Esophagus (tissue), 2 donors: ENCODE measurements at regions not wholly inside any gene's neighbourhood (a gene's known extent, or its start where the extent isn't known, plus 50 kb on each side); places are given as distances from the start of the nearest gene placed in this dataset.

ENCODE experiments used
- H3K27ac ChIP-seq, 2 donors: one replicate each; pipeline ENCODE4 v1.5.1; 2013; ENCODE audit warnings: low read depth in 2 of 2, mild to moderate bottlenecking in 2 of 2, inconsistent platforms in 1 of 2, low read length in 1 of 2, moderate library complexity in 1 of 2
- H3K27me3 ChIP-seq, 2 donors: one replicate each; pipeline ENCODE4 v1.6.1; 2013; ENCODE audit warnings: low read length in 2 of 2, control low read depth in 1 of 2, mild to moderate bottlenecking in 1 of 2; ENCODE audit not compliant: insufficient read depth in 2 of 2, control insufficient read depth in 1 of 2
- H3K36me3 ChIP-seq, 2 donors: one replicate each; pipeline ENCODE4 v1.6.1; 2013; ENCODE audit warnings: low read length in 1 of 2; ENCODE audit not compliant: control insufficient read depth in 2 of 2, insufficient read depth in 2 of 2
- H3K4me1 ChIP-seq, 2 donors: one replicate each; pipeline ENCODE4 v1.6.1; 2013; ENCODE audit warnings: low read length in 1 of 2; ENCODE audit not compliant: control insufficient read depth in 2 of 2, insufficient read depth in 2 of 2
- H3K4me3 ChIP-seq, 2 donors: one replicate each; pipeline ENCODE4 v1.5.1; 2013; ENCODE audit warnings: low read length in 2 of 2, mild to moderate bottlenecking in 2 of 2, low read depth in 1 of 2, moderate library complexity in 1 of 2
- H3K9me3 ChIP-seq, 2 donors: one replicate each; pipeline ENCODE4 v1.6.1; 2013; ENCODE audit warnings: mild to moderate bottlenecking in 2 of 2, low read depth in 1 of 2, low read length in 1 of 2, moderate library complexity in 1 of 2; ENCODE audit not compliant: control insufficient read depth in 2 of 2, insufficient read depth in 1 of 2
- WGBS, 2 donors: extraction: QIAGEN DNeasy Blood & Tissue Kit; methylation state at CpG; one replicate each; pipeline ENCODE4 v1.1.7; 2013; 5-methylcytosine and 5-hydroxymethylcytosine counted together
- donor health status: healthy with polysubstance abuse.
- donor health status: Bipolar disorder and iron deficiency.

- 84 to 96% methylated on average over 3 of the region's 3 CpGs for WGBS, 2 donors
- H3K4me1 ChIP-seq: no peaks in the 10 kb centered on the region
- H3K27me3 ChIP-seq: peaks cover 0 to 7% of the 10 kb centered on the region in 2 donors
- no peaks in the 10 kb centered on the region for H3K9me3 ChIP-seq
- H3K4me3 ChIP-seq: no peak overlapping the region
- no peak overlapping the region for H3K27ac ChIP-seq
- no peaks in the 10 kb centered on the region for H3K36me3 ChIP-seq
These were observed 494.9 kb downstream of the EPHA4 start for GRCh38 chr2:221077251-221077650.

GRCh38 chr2:221077799-221078198 is 494.3 kb downstream of the EPHA4 start:
- WGBS, 2 donors: 83 to 92% methylated on average over 3 of the region's 3 CpGs

GRCh38 chr2:221085341-221085900 is 486.7 kb downstream of the EPHA4 start:
- Histone ChIP-seq H3K27ac (no peak overlapping the region), H3K27me3 (no peaks in the 10 kb centered on the region), H3K9me3 (no peaks in the 10 kb centered on the region), H3K36me3 (no peaks in the 10 kb centered on the region), H3K4me1 (no peaks in the 10 kb centered on the region), H3K4me3 (no peak overlapping the region)
- 69 to 80% methylated on average over 1 of the region's 1 CpG for WGBS, 2 donors

More at GRCh38 chr2:221077799-221078198, 494.3 kb downstream of the EPHA4 start:
- H3K27me3 ChIP-seq: peaks cover 0 to 7% of the 10 kb centered on the region in 2 donors
- H3K36me3 ChIP-seq: no peaks in the 10 kb centered on the region
- no peak overlapping the region for H3K27ac ChIP-seq
- no peak overlapping the region for H3K4me3 ChIP-seq
- no peaks in the 10 kb centered on the region for H3K9me3 ChIP-seq
- no peaks in the 10 kb centered on the region for H3K4me1 ChIP-seq

- Histone ChIP-seq H3K27ac (no peak overlapping the region), H3K4me1 (no peaks in the 10 kb centered on the region)
- WGBS, 2 donors: 75 to 88% methylated on average over 1 of the region's 1 CpG
These were observed 486.2 kb downstream of the EPHA4 start for GRCh38 chr2:221085936-221086335.

GRCh38 chr2:221087779-221088178 is 484.3 kb downstream of the EPHA4 start:
- Histone ChIP-seq H3K4me3 (no peak overlapping the region), H3K9me3 (no peaks in the 10 kb centered on the region), H3K27me3 (no peaks in the 10 kb centered on the region), H3K36me3 (no peaks in the 10 kb centered on the region), H3K27ac (no peak overlapping the region), H3K4me1 (no peaks in the 10 kb centered on the region)
- WGBS, 2 donors: 88 to 95% methylated on average over 7 of the region's 7 CpGs

More at GRCh38 chr2:221085936-221086335, 486.2 kb downstream of the EPHA4 start:
- Histone ChIP-seq H3K4me3 (no peak overlapping the region), H3K36me3 (no peaks in the 10 kb centered on the region), H3K27me3 (no peaks in the 10 kb centered on the region), H3K9me3 (no peaks in the 10 kb centered on the region)

- Histone ChIP-seq H3K9me3 (no peaks in the 10 kb centered on the region), H3K4me3 (no peak overlapping the region), H3K27me3 (no peaks in the 10 kb centered on the region), H3K27ac (no peak overlapping the region), H3K36me3 (no peaks in the 10 kb centered on the region), H3K4me1 (no peaks in the 10 kb centered on the region)
- 64 to 81% methylated on average over 2 of the region's 2 CpGs for WGBS, 2 donors
These were observed 483.6 kb downstream of the EPHA4 start for GRCh38 chr2:221088506-221088905.

GRCh38 chr2:221095356-221095755 is 476.7 kb downstream of the EPHA4 start:
- Histone ChIP-seq H3K4me3 (no peak overlapping the region), H3K4me1 (no peaks in the 10 kb centered on the region), H3K36me3 (no peaks in the 10 kb centered on the region), H3K27me3 (no peaks in the 10 kb centered on the region), H3K9me3 (no peaks in the 10 kb centered on the region), H3K27ac (no peak overlapping the region)
- 6 to 10% methylated on average over 1 of the region's 1 CpG for WGBS, 2 donors

- H3K27ac ChIP-seq: no peak overlapping the region
- H3K27me3 ChIP-seq: no peaks in the 10 kb centered on the region
- WGBS, 2 donors: 45 to 51% methylated on average over 10 of the region's 10 CpGs
- H3K4me1 ChIP-seq: no peaks in the 10 kb centered on the region
- no peaks in the 10 kb centered on the region for H3K36me3 ChIP-seq
- no peak overlapping the region for H3K4me3 ChIP-seq
- no peaks in the 10 kb centered on the region for H3K9me3 ChIP-seq
These were observed 475.2 kb downstream of the EPHA4 start for GRCh38 chr2:221096706-221097567.

- WGBS, 2 donors: 46 to 51% methylated on average over 1 of the region's 1 CpG
- no peaks in the 10 kb centered on the region for H3K4me1 ChIP-seq
- H3K4me3 ChIP-seq: no peak overlapping the region
- no peaks in the 10 kb centered on the region for H3K36me3 ChIP-seq
- H3K27me3 ChIP-seq: no peaks in the 10 kb centered on the region
- H3K9me3 ChIP-seq: no peaks in the 10 kb centered on the region
- H3K27ac ChIP-seq: no peak overlapping the region
These were observed 474.6 kb downstream of the EPHA4 start for GRCh38 chr2:221097568-221097915.

GRCh38 chr2:221097949-221098348 is 474.2 kb downstream of the EPHA4 start:
- WGBS, 2 donors: 76 to 83% methylated on average over 7 of the region's 7 CpGs
- Histone ChIP-seq H3K27me3 (peaks cover 0 to under 1% of the 10 kb centered on the region in 2 donors), H3K36me3 (no peaks in the 10 kb centered on the region), H3K4me1 (no peaks in the 10 kb centered on the region), H3K27ac (no peak overlapping the region), H3K9me3 (no peaks in the 10 kb centered on the region), H3K4me3 (no peak overlapping the region)
